Lower leg skin (tissue), 4 donors: ENCODE measurements at regions not wholly inside any gene's neighbourhood (a gene's known extent, or its start where the extent isn't known, plus 50 kb on each side); places are given as distances from the start of the nearest gene placed in this dataset.

Experiments used
- DNase-seq, 2 donors: peaks; one replicate each; pipeline ENCODE4 v3.0.0-alpha.2; 2019; ENCODE audit warnings: low spot score in 2 of 2
- H3K4me3 ChIP-seq: fragments of 200-600 bp; sonication (generic); 2 replicates; pipeline ENCODE4 v1.5.1; 2017; ENCODE audit warnings: mild to moderate bottlenecking, low read depth; ENCODE audit not compliant: poor library complexity, severe bottlenecking
- CTCF ChIP-seq, 3 donors: fragments of 450-650 bp; IDR thresholded peaks; one replicate each; pipeline ENCODE4 v1.5.1; 2016; ENCODE audit warnings: antibody characterized with exemption in 3 of 3, mild to moderate bottlenecking in 3 of 3, moderate library complexity in 2 of 3
- POLR2A ChIP-seq, 2 donors: fragments of 450-650 bp; IDR thresholded peaks; one replicate each; pipeline ENCODE4 v1.6.1; 2016 to 2017; ENCODE audit warnings: antibody characterized with exemption in 2 of 2, mild to moderate bottlenecking in 1 of 2, moderate library complexity in 1 of 2
- WGBS, 2 donors: methylation state at CpG; one replicate each; pipeline ENCODE4 v1.1.5; 2018; 5-methylcytosine and 5-hydroxymethylcytosine counted together
- intact Hi-C: fragments of 100-400 bp; cut with DNase I; formaldehyde crosslinking; loops from one replicate; pipeline ENCODE4 v1.15.0; 2023; ENCODE audit warnings: low total_unique reads

- no peak for TF ChIP-seq CTCF (IDR thresholded peaks at IDR 0.05)
- no peak for TF ChIP-seq POLR2A (IDR thresholded peaks at IDR 0.05)
Measured at GRCh38 chr9:38322937-38323336, 69.6 kb upstream of the ALDH1B1 start.

GRCh38 chr9:38319496-38320173 lies 72.9 kb upstream of the ALDH1B1 start:
- H3K4me3 ChIP-seq, result no peak overlapping the region
- TF ChIP-seq CTCF (IDR thresholded peaks at IDR 0.05) (no peak), POLR2A (IDR thresholded peaks at IDR 0.05) (no peak)
- no peak for DNase-seq
- WGBS, 2 donors, result 30 to 33% methylated on average over 5 of the region's 5 CpGs
- intact Hi-C loops, result loop anchor here (5.0 kb wide), 1 partner anchor 133 kb away; no protein-coding TSS in a partner anchor

More at GRCh38 chr9:38322937-38323336, 69.6 kb upstream of the ALDH1B1 start:
- DNase-seq, result no peak
- no peak overlapping the region for H3K4me3 ChIP-seq
- intact Hi-C loops, result loop anchor here (5.0 kb wide), 1 partner anchor 129 kb away; no protein-coding TSS in a partner anchor
- 83 to 85% methylated on average over 3 of the region's 3 CpGs for WGBS, 2 donors

- no peak overlapping the region for H3K4me3 ChIP-seq
Measured at GRCh38 chr9:38318759-38319495, 73.6 kb upstream of the ALDH1B1 start.

GRCh38 chr9:38316166-38316780 lies 76.2 kb upstream of the ALDH1B1 start:
- DNase-seq, result no peak
- intact Hi-C loops, result no loop called here
- no peak for TF ChIP-seq POLR2A (IDR thresholded peaks at IDR 0.05)
- no peak for TF ChIP-seq CTCF (IDR thresholded peaks at IDR 0.05)
- no peak overlapping the region for H3K4me3 ChIP-seq
- whole genome bisulfite sequencing, 2 donors, result 63 to 67% methylated on average over 6 of the region's 6 CpGs

More at GRCh38 chr9:38318759-38319495, 73.6 kb upstream of the ALDH1B1 start:
- 15 to 23% methylated on average over 13 of the region's 13 CpGs for WGBS, 2 donors
- no peak for DNase-seq
- intact Hi-C loops, result no loop called here
- TF ChIP-seq POLR2A (IDR thresholded peaks at IDR 0.05), result no peak
- TF ChIP-seq CTCF (IDR thresholded peaks at IDR 0.05), result no peak

GRCh38 chr9:38315085-38315595 lies 77.4 kb upstream of the ALDH1B1 start:
- no peak for DNase-seq
- 80 to 83% methylated on average over 9 of the region's 9 CpGs for WGBS, 2 donors
- no peak overlapping the region for H3K4me3 ChIP-seq
- TF ChIP-seq POLR2A (IDR thresholded peaks at IDR 0.05), result no peak
- intact Hi-C loops, result no loop called here

- TF ChIP-seq POLR2A (IDR thresholded peaks at IDR 0.05), result no peak
- no peak for TF ChIP-seq CTCF (IDR thresholded peaks at IDR 0.05)
- WGBS, 2 donors, result 67 to 89% methylated on average over 6 of the region's 6 CpGs
Measured at GRCh38 chr9:38313421-38313820, 79.1 kb upstream of the ALDH1B1 start.

More at GRCh38 chr9:38313421-38313820, 79.1 kb upstream of the ALDH1B1 start:
- no peak overlapping the region for H3K4me3 ChIP-seq
- DNase-seq, result no peak
- intact Hi-C loops, result no loop called here
